ENCODE measurements at regions not wholly inside any gene's neighbourhood (a gene's known extent, or its start where the extent isn't known, plus 50 kb on each side); places are given as distances from the start of the nearest gene placed in this dataset.
"Not testable (repeated sequence)": the region's sequence is repeated elsewhere in the genome, so short reads cannot be mapped to it uniquely, and the experiment has no call there.

DNA sequence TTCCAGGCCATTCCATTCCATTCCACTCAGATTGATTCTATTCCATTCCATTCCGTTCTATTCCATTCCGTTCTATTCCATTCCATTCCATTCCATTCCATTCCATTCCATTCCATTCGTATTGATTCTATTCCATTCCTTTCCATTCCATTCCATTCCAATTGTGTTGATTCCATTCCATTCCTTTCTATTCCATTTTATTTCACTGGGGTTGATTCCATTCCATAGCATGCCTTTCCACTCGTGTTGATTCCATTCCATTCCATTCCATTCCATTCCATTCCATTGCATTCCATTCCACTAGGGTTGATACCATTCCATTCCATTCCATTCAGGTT, 1142.3 kb downstream of the RPIA start:
- no peak overlapping the region for H3K4me3 Mint-ChIP-seq
- DNase-seq (no peak), ATAC-seq (no peak)
- H3K4me1 Mint-ChIP-seq (ENCODE audit: low read depth): no peaks in the 10 kb centered on the region
- H3K9me3 Mint-ChIP-seq: peaks cover 45% of the 10 kb centered on the region
- peaks cover 8% of the 10 kb centered on the region for H3K36me3 Mint-ChIP-seq (ENCODE audit: insufficient read depth)
- H3K27me3 Mint-ChIP-seq (ENCODE audit: low read depth): no peaks in the 10 kb centered on the region

DNA sequence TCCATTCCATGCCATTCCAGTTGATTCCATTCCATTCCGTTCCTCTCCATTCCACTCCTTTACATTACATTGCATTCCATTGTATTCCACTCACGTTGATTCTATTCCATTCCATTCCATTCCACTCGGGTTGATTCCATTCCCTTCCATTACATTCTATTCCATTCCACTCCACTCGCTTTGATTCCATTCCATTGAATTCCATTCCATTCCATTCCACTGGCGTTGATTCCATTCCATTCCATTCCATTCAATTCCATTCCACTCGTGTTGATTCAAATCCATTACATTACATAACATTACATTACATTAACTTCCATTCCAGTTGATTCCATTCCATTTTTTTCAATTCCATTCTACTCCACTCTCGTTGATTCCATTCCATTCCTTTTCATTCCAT, 1142.8 kb downstream of the RPIA start:
- no peaks in the 10 kb centered on the region for H3K4me1 Mint-ChIP-seq (ENCODE audit: low read depth)
- DNase-seq: no peak
- peaks cover 7% of the 10 kb centered on the region for H3K36me3 Mint-ChIP-seq (ENCODE audit: insufficient read depth)
- no peak for ATAC-seq
- peaks cover 45% of the 10 kb centered on the region for H3K9me3 Mint-ChIP-seq
- no peak overlapping the region for H3K4me3 Mint-ChIP-seq
- H3K27me3 Mint-ChIP-seq (ENCODE audit: low read depth): no peaks in the 10 kb centered on the region

DNA sequence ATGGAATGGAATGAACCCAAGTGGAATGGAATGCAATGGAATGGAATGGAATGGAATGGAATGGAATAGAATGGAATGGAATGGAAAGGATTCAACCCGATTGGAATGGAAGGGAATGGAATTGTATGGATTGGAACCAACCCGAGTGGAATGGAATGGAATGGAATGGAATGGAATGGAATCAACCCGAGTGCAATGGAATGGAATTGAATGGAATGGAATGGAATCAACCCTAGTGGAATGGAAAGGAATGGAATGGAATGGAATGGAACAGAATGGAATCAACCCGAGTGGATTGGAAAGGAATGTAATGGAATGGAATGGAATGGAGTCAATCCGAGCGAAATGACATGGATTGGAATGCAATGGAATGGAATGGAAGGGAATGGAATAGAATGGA, 1144.9 kb downstream of the RPIA start:
- not testable (repeated sequence) for DNase-seq; H3K4me3 Mint-ChIP-seq; H3K36me3 Mint-ChIP-seq (ENCODE audit: insufficient read depth); H3K4me1 Mint-ChIP-seq (ENCODE audit: low read depth); H3K27me3 Mint-ChIP-seq (ENCODE audit: low read depth)
- H3K9me3 Mint-ChIP-seq: peaks cover 34% of the 10 kb centered on the region
- peak; percentile 50 to 61 for ATAC-seq

DNA sequence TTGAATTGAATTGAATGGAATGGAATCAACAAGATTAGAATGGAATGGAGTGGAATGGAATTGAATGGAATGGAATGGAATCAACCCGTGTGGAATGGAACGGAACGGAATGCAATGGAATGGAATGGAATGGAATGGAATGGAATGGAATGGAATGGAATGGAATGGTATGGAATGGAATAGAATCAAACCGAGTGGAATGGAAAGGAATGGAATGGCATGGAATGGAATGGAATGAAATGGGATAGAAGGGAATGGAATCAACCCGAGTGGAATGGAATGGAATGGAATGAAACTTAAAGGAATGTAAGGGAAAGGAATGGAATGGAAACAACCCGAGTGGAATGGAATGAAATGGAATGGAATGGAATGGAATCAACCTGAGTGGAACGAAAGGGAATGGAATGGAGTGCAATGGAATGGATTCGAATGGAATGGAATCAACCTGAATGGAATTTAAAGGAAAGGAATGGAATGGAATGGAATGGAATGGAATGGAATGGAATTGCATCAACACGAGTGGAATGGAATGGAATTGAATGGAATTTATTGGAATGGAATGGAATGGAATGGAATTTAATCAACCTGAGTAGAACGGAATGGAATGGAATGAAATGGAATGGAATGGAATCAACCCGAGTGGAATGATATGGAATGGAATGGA, 1146.6 kb downstream of the RPIA start:
- H3K36me3 Mint-ChIP-seq (ENCODE audit: insufficient read depth): peaks cover 7% of the 10 kb centered on the region
- ATAC-seq: peak; percentile 43 to 49
- no peak overlapping the region for H3K4me3 Mint-ChIP-seq
- peaks cover 23% of the 10 kb centered on the region for H3K9me3 Mint-ChIP-seq
- no peaks in the 10 kb centered on the region for H3K27me3 Mint-ChIP-seq (ENCODE audit: low read depth)
- no peaks in the 10 kb centered on the region for H3K4me1 Mint-ChIP-seq (ENCODE audit: low read depth)
- DNase-seq: no peak

DNA sequence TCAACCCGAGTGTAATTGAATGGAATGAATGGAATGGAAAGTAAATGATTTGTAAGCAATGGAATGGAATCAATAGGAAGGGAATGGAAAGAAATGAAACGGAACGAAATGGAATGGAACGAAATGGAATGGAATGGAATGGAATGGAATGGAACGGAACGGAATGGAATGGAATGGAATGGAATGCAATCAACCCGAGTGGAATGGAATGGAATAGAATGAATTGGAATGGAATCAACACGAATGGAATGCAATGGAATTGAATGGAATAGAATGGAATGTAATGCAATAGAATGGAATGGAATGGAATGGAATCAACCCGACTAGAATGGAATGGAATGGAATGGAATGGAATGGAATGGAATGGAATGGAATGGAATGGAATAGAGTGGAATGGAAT, 1148.7 kb downstream of the RPIA start:
- H3K4me1 Mint-ChIP-seq (ENCODE audit: low read depth); H3K27me3 Mint-ChIP-seq (ENCODE audit: low read depth); H3K4me3 Mint-ChIP-seq; H3K36me3 Mint-ChIP-seq (ENCODE audit: insufficient read depth); DNase-seq: not testable (repeated sequence)
- ATAC-seq: peak in 1 of 2 donors; percentile 36
- H3K9me3 Mint-ChIP-seq: peaks cover 19% of the 10 kb centered on the region

DNA sequence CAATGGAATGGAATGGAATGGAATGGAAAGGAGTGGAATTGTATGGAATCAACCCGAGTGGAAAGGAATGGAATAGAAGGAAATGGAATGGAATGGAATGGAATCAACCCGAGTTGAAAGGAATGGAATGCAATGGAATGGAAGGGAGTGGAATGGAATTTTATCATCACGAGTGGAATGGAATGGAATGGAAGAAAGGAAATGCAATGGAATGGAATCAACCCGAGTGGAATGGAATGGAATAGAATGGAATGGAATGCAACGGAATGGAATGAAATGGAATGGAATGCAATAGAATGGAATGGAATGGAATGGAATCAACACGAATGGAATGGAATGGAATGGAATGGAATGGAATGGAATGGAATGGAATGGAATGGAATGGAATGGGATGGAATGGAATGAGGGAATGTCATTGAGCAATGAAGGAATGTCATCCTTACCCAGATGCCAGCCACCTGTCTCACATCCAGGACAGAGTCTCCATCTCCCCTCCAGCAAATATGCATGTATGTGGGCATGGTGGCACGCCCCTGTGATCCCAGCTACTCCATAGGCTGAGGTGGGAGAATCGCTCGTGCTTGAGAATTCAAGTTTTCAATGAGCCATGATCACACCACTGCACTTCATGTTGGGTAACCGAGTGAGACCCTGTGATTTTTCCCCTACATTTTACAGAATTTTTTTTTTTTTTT, 1149.5 kb downstream of the RPIA start:
- not testable (repeated sequence) for H3K4me3 Mint-ChIP-seq; H3K36me3 Mint-ChIP-seq (ENCODE audit: insufficient read depth); ATAC-seq; DNase-seq; H3K27me3 Mint-ChIP-seq (ENCODE audit: low read depth); H3K4me1 Mint-ChIP-seq (ENCODE audit: low read depth)
- H3K9me3 Mint-ChIP-seq: peaks cover 14% of the 10 kb centered on the region

DNA sequence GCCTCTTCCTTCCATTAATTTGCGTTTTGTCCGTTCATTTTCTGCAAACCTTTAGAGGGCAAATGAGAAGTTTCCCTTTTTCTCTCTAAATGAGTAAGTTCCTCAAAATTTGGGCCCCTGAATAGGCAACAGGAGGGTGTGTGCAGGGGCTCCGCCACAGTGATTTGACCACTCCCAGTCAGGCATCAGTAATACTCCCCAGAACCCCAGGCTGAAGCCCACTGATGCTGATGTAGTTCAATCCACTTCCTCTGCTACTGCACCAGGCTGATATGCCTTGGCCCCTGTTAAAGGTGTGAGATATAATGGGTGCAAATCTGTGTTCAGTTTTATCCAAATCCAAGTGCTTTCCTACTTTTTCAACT, 1150.0 kb downstream of the RPIA start:
- no peaks in the 10 kb centered on the region for H3K4me1 Mint-ChIP-seq (ENCODE audit: low read depth)
- no peak overlapping the region for H3K4me3 Mint-ChIP-seq
- ATAC-seq (no peak), DNase-seq (no peak)
- H3K9me3 Mint-ChIP-seq: peaks cover 10% of the 10 kb centered on the region
- H3K36me3 Mint-ChIP-seq (ENCODE audit: insufficient read depth): peaks cover 3% of the 10 kb centered on the region
- H3K27me3 Mint-ChIP-seq (ENCODE audit: low read depth): no peaks in the 10 kb centered on the region

DNA sequence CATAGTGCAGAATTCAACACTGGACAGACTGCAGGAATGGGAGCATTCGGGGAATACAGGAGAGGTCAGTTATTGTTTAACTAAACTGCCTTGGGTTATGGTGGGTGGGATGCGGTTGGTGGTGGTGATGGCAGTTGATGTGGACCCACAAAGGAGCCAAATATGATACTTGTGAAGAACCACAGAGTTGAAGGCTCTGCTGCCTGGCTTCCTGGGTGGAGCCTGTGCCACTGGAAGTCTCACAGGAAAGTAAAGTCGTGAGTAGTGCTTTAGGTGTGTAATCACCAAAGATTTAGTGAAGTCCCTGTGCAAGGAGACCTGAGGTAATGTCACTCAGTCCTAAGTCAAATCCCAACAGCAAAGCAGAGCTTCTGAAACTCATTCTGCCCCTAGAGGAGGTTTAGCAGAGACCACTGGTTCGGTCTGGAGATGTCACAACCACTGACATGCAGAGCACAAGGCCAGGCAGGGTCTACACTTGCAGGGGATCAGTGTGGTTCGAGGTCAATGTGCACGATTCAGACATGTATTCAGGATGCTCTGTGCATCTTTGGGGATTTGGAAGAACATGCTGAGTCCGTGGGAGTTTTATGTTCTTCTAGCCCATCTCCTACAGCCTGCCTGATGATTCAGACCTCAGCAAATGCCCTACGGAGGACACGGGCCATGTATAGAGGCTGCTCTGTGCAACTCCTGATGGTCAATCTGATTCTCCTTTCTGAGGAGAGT, 1150.9 kb downstream of the RPIA start:
- ATAC-seq (no peak), DNase-seq (no peak)
- Mint-ChIP-seq H3K9me3 (peaks cover 5% of the 10 kb centered on the region), H3K4me3 (no peak overlapping the region), H3K27me3 (ENCODE audit: low read depth) (no peaks in the 10 kb centered on the region), H3K36me3 (ENCODE audit: insufficient read depth) (peaks cover 3% of the 10 kb centered on the region), H3K4me1 (ENCODE audit: low read depth) (no peaks in the 10 kb centered on the region)

DNA sequence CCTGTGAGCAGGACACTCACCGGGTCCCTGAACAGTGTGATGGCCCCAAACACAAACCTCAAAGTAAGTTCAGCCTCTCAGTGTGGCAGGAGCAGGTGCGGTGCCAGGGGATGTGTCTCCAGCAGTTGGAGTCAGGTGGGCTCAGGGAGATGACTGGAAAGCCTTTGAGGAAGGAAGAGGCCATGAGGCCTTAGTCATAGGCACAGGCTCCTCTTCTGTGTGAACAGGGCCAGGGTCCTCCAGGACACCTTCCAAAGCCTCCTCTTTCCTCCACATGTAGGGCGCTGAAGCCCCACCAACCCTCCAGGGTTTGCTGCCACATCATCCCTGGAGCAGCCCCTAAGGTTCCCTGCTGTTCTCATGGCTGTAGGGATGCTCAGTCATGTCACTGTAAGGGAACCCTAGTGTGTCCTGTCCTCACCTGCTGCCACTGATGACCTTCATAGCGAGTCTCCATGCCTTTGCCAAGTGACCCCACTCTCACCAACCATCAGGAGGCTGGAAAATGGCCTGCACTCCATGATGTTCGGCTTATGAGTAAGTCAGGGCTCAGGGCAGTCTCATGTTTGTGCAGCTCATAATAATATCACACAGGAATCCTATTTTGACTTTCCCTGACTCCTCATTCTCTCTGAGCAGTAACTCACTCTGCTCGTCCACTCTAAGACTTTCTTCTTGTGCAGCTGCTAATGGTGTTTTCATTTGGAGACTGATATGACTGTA, 1152.9 kb downstream of the RPIA start:
- no peak overlapping the region for H3K4me3 Mint-ChIP-seq
- peaks cover 5% of the 10 kb centered on the region for H3K9me3 Mint-ChIP-seq
- ATAC-seq (no peak), DNase-seq (no peak)
- H3K27me3 Mint-ChIP-seq (ENCODE audit: low read depth): peaks cover 5% of the 10 kb centered on the region
- peaks cover 3% of the 10 kb centered on the region for H3K36me3 Mint-ChIP-seq (ENCODE audit: insufficient read depth)
- H3K4me1 Mint-ChIP-seq (ENCODE audit: low read depth): no peaks in the 10 kb centered on the region

DNA sequence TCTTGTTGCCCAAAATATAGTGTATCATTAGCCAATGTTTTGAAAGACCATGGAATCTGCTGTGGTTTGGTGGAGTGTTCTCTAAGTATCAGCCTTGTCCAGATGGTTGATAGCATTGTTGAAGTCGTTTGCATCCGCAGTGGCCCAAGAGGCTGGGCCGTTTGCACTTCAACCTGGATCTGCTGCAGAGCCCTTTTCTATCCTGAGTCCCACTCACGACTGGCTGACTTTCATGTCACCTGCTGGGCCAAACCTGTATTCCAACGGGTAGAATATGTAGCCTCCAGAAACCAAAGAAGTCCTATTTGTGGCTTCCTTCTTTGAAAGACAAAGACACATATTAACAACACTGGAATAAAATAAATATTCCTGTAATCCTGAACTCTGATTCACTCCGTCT, 1154.1 kb downstream of the RPIA start:
- ATAC-seq (no peak), DNase-seq (no peak)
- H3K36me3 Mint-ChIP-seq (ENCODE audit: insufficient read depth): no peaks in the 10 kb centered on the region
- H3K4me1 Mint-ChIP-seq (ENCODE audit: low read depth): no peaks in the 10 kb centered on the region
- H3K9me3 Mint-ChIP-seq: peaks cover 5% of the 10 kb centered on the region
- H3K4me3 Mint-ChIP-seq: no peak overlapping the region
- peaks cover 5% of the 10 kb centered on the region for H3K27me3 Mint-ChIP-seq (ENCODE audit: low read depth)

DNA sequence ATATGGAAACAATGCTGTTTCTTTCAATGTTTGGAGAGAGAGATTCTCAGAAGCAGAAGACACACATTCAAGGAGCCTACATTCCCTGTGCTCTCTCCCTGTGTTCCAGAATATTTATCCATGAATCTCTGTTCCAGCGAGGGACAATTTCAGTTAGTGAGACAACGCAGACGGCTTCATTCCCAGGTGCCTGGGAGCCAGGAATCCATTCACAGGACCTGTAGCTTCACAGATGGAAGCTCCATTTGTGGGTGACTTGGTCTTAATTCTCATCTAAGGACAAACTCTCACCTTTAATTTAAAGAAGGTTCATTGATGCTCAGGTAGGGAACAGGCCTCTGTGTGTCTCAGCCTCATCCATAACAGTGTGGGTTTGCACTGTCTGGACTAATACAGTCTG, 1156.6 kb downstream of the RPIA start:
- ATAC-seq (no peak), DNase-seq (no peak)
- Mint-ChIP-seq H3K36me3 (ENCODE audit: insufficient read depth) (no peaks in the 10 kb centered on the region), H3K9me3 (no peaks in the 10 kb centered on the region), H3K4me3 (no peak overlapping the region), H3K4me1 (ENCODE audit: low read depth) (no peaks in the 10 kb centered on the region), H3K27me3 (ENCODE audit: low read depth) (peaks cover 8% of the 10 kb centered on the region)

DNA sequence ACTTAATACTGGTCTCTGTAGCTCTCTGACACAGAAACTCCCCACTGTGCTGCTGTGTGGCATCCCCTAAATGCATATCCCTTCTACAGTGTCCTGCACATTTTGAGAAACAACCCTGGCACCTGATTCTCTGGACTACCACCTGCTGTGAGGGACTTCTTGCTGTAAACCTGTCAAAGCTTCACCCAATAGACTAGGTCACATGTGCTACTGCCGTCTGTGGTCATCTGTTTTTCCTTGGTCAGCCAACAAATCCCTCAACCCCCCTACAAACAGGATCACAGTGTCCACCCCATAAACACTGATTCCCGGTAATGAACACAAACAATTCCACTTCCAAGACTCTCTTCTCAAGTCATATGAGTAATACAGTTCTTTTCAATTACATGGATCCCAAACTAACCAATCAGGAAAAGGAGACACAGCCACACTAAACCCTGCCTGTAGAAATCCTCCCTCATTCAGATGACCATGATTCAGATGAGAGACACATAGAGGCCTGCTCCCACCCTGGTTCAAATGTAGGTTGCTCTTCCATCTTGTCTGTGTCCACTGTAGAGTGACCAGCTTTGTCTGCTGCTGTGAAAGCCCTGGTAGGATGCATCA, 1157.4 kb downstream of the RPIA start:
- ATAC-seq: no peak
- H3K9me3 Mint-ChIP-seq: no peaks in the 10 kb centered on the region
- no peaks in the 10 kb centered on the region for H3K36me3 Mint-ChIP-seq (ENCODE audit: insufficient read depth)
- H3K4me3 Mint-ChIP-seq: no peak overlapping the region
- H3K4me1 Mint-ChIP-seq (ENCODE audit: low read depth): no peaks in the 10 kb centered on the region
- no peak for DNase-seq
- H3K27me3 Mint-ChIP-seq (ENCODE audit: low read depth): peaks cover 8% of the 10 kb centered on the region

DNA sequence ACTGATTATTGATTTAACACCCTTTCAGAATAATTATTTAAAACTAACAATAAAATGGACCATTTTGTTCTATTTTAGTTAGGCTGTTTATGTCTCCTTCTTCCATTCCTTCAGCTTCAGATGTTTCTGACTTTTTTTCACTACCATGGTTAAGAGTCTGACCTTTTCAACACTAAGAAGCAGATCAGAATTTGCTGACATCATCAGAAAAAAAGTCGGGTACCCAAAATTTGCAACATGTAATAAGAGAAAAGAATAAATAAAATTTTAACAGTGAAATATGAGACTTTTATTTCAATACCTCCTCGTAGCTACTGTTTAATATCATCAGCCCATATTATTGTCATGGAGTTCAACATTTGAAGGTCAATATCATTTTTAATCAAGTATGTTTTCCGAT, 1158.3 kb downstream of the RPIA start:
- ATAC-seq: no peak
- H3K4me1 Mint-ChIP-seq (ENCODE audit: low read depth): no peaks in the 10 kb centered on the region
- no peak for DNase-seq
- peaks cover 8% of the 10 kb centered on the region for H3K27me3 Mint-ChIP-seq (ENCODE audit: low read depth)
- H3K36me3 Mint-ChIP-seq (ENCODE audit: insufficient read depth): no peaks in the 10 kb centered on the region
- H3K9me3 Mint-ChIP-seq: no peaks in the 10 kb centered on the region
- H3K4me3 Mint-ChIP-seq: no peak overlapping the region

DNA sequence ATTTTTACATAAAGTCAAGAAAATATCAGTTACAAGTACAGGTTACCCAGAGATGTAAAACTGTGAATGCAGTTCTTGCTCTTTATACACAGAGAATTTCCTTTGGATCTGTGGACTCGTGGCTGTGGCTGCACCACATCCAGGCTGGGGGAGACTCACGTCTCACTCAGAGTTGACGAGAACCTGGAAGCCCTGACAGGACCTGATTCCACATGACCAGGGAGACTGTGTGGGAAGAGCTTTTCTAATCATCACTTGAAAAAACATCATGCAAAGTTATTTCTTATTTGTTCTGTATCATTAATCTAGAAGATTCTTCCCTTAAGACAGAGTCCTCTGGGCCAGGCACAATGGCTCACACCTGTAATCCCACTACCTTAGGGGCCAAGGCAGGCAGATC, 1159.0 kb downstream of the RPIA start:
- no peaks in the 10 kb centered on the region for H3K4me1 Mint-ChIP-seq (ENCODE audit: low read depth)

More for the DNA sequence above, 1159.0 kb downstream of the RPIA start:
- peaks cover 8% of the 10 kb centered on the region for H3K27me3 Mint-ChIP-seq (ENCODE audit: low read depth)
- H3K36me3 Mint-ChIP-seq (ENCODE audit: insufficient read depth): no peaks in the 10 kb centered on the region
- no peak overlapping the region for H3K4me3 Mint-ChIP-seq
- H3K9me3 Mint-ChIP-seq: no peaks in the 10 kb centered on the region
- no peak for ATAC-seq
- DNase-seq: no peak
